Stimulated activated CD4-positive, alpha-beta T cell treated with anti-CD3 and anti-CD28 coated beads, Interleukin-4, amount 100 ng/mL, for 24 hours (primary cell): ENCODE measurements at regions not wholly inside any gene's neighbourhood (a gene's known extent, or its start where the extent isn't known, plus 50 kb on each side); places are given as distances from the start of the nearest gene placed in this dataset.

Source experiments
- DNase-seq: peaks from one replicate; pipeline ENCODE4 v3.0.0-alpha.2; 2020

GRCh38 chr5:164651546-164652275 is 1146.3 kb downstream of the MAT2B start:
- DNase-seq: no peak

- no peak for DNase-seq
Measured at GRCh38 chr5:164652276-164652660, 1146.8 kb downstream of the MAT2B start.

- DNase-seq: no peak
Measured at GRCh38 chr5:164663198-164663989, 1158.0 kb downstream of the MAT2B start.

GRCh38 chr5:164671640-164672039 is 1166.2 kb downstream of the MAT2B start:
- no peak for DNase-seq

- no peak for DNase-seq
Measured at GRCh38 chr5:164672205-164672604, 1166.8 kb downstream of the MAT2B start.

GRCh38 chr5:164672931-164673694 is 1167.7 kb downstream of the MAT2B start:
- no peak for DNase-seq

- DNase-seq: no peak
Measured at GRCh38 chr5:164679461-164679860, 1174.0 kb downstream of the MAT2B start.

- no peak for DNase-seq
Measured at GRCh38 chr5:164680216-164680615, 1174.8 kb downstream of the MAT2B start.

GRCh38 chr5:164680812-164681520 is 1175.5 kb downstream of the MAT2B start:
- DNase-seq: no peak

GRCh38 chr5:164687391-164687790 is 1182.0 kb downstream of the MAT2B start:
- no peak for DNase-seq

- DNase-seq: no peak
Measured at GRCh38 chr5:164688437-164688836, 1183.0 kb downstream of the MAT2B start.

GRCh38 chr5:164708831-164709230 is 1203.4 kb downstream of the MAT2B start:
- DNase-seq: no peak

GRCh38 chr5:164713682-164714081 is 1208.3 kb downstream of the MAT2B start:
- DNase-seq: no peak

GRCh38 chr5:164721116-164721515 is 1215.7 kb downstream of the MAT2B start:
- no peak for DNase-seq

- no peak for DNase-seq
Measured at GRCh38 chr5:164721656-164722055, 1216.2 kb downstream of the MAT2B start.

GRCh38 chr5:164722702-164723101 is 1217.3 kb downstream of the MAT2B start:
- no peak for DNase-seq

GRCh38 chr5:164727012-164727411 is 1221.6 kb downstream of the MAT2B start:
- no peak for DNase-seq

- no peak for DNase-seq
Measured at GRCh38 chr5:164728733-164729132, 1223.3 kb downstream of the MAT2B start.

- DNase-seq: no peak
Measured at GRCh38 chr5:164735334-164735733, 1229.9 kb downstream of the MAT2B start.

- DNase-seq: no peak
Measured at GRCh38 chr5:164741376-164741775, 1236.0 kb downstream of the MAT2B start.

- no peak for DNase-seq
Measured at GRCh38 chr5:164742025-164742424, 1236.6 kb downstream of the MAT2B start.

- no peak for DNase-seq
Measured at GRCh38 chr5:164746723-164747122, 1241.3 kb downstream of the MAT2B start.

GRCh38 chr5:164747371-164747770 is 1242.0 kb downstream of the MAT2B start:
- DNase-seq: no peak
